ENCODE measurements at regions not wholly inside any gene's neighbourhood (a gene's known extent, or its start where the extent isn't known, plus 50 kb on each side); places are given as distances from the start of the nearest gene placed in this dataset.

DNA sequence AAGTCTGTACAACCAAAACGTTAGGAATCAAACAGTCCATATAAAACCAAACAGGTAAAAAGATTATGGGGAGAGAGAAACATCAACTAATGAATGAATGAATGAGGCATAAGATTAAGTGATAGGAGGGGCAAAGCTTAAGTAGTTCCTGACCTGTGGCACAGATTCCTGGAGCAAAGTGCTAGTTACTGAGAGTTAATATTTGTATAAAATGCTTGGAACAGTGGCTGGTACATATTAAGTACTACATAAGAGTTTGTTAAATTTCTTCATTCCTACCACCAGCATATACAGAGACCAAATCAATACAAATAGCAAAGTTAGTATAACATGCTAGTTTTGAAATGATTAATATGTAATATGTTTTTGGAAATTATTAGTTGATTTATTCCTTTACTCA lies 363.7 kb downstream of the ADAM29 start (continued):
- TF ChIP-seq ZNF175 (tag by site-specific recombination; IDR thresholded peaks at IDR 0.05) = no peak
- TF ChIP-seq ZNF157 (tag by site-specific recombination; IDR thresholded peaks at IDR 0.05) = no peak
- no peak for TF ChIP-seq ZSCAN30 (tag by site-specific recombination; IDR thresholded peaks at IDR 0.05)
- no peak for TF ChIP-seq ZFP41 (tag by site-specific recombination; IDR thresholded peaks at IDR 0.05; ENCODE audit: borderline replicate concordance)
- TF ChIP-seq, protein P1, sequence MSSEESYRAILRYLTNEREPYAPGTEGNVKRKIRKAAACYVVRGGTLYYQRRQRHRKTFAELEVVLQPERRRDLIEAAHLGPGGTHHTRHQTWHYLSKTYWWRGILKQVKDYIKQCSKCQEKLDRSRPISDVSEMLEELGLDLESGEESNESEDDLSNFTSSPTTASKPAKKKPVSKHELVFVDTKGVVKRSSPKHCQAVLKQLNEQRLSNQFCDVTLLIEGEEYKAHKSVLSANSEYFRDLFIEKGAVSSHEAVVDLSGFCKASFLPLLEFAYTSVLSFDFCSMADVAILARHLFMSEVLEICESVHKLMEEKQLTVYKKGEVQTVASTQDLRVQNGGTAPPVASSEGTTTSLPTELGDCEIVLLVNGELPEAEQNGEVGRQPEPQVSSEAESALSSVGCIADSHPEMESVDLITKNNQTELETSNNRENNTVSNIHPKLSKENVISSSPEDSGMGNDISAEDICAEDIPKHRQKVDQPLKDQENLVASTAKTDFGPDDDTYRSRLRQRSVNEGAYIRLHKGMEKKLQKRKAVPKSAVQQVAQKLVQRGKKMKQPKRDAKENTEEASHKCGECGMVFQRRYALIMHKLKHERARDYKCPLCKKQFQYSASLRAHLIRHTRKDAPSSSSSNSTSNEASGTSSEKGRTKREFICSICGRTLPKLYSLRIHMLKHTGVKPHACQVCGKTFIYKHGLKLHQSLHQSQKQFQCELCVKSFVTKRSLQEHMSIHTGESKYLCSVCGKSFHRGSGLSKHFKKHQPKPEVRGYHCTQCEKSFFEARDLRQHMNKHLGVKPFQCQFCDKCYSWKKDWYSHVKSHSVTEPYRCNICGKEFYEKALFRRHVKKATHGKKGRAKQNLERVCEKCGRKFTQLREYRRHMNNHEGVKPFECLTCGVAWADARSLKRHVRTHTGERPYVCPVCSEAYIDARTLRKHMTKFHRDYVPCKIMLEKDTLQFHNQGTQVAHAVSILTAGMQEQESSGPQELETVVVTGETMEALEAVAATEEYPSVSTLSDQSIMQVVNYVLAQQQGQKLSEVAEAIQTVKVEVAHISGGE (tag by site-specific recombination; conservative IDR thresholded peaks at IDR 0.05; ENCODE audit: low read depth) = no peak
- no peak for TF ChIP-seq ZNF473 (tag by site-specific recombination; IDR thresholded peaks at IDR 0.05)
- TF ChIP-seq BCL11A (tag by site-specific recombination; IDR thresholded peaks at IDR 0.05; ENCODE audit: low read depth) = no peak
- TF ChIP-seq ZNF792 (tag by site-specific recombination; IDR thresholded peaks at IDR 0.05) = no peak
- TF ChIP-seq ZNF266 (tag by site-specific recombination; IDR thresholded peaks at IDR 0.05; ENCODE audit: low read depth) = no peak
- no peak for TF ChIP-seq KLF16 (tag by site-specific recombination; IDR thresholded peaks at IDR 0.05)
- TF ChIP-seq ZNF335 (tag by site-specific recombination; conservative IDR thresholded peaks at IDR 0.05) = no peak

DNA sequence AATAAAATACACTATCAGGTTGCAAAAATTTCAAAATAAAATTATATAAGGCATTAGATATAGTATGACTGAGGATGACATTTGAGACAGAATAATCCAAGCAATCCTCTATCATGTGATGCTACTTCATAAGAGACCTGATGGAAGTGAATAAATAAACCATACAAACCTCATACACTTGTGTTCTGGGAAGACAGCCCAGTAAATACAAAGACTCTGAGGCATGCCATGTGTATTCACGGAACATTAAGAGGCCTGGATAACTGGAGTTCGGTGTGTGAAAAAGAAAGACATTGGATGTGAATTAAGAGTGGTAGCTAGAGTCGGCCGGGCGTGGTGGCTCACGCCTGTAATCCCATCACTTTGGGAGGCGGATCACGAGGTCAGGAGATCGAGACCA lies 364.2 kb downstream of the ADAM29 start:
- H3K27ac ChIP-seq (ENCODE audit: extremely low read depth, low read depth, low read length) = no peak overlapping the region
- H3K4me3 ChIP-seq (ENCODE audit: low read depth, low read length) = no peak overlapping the region
- ChIA-PET POLR2A (no interaction called here), CTCF (interaction anchor here (0.7 kb wide), 1 partner anchor 120 kb away, joined by 3 read pairs; no protein-coding TSS in a partner anchor)
- no peaks in the 10 kb centered on the region for H3K9me3 ChIP-seq (ENCODE audit: control insufficient read depth, insufficient read depth, low read depth, low read length)
- TF ChIP-seq ZBTB17 (tag by site-specific recombination; IDR thresholded peaks at IDR 0.05) = no peak
- H3K4me1 ChIP-seq (ENCODE audit: control insufficient read depth, insufficient read depth, low read length) = no peaks in the 10 kb centered on the region
- H3K36me3 ChIP-seq (ENCODE audit: control insufficient read depth in 2 of 2, insufficient read depth in 1 of 2, low read length in 2 of 2) = no peaks in the 10 kb centered on the region

DNA sequence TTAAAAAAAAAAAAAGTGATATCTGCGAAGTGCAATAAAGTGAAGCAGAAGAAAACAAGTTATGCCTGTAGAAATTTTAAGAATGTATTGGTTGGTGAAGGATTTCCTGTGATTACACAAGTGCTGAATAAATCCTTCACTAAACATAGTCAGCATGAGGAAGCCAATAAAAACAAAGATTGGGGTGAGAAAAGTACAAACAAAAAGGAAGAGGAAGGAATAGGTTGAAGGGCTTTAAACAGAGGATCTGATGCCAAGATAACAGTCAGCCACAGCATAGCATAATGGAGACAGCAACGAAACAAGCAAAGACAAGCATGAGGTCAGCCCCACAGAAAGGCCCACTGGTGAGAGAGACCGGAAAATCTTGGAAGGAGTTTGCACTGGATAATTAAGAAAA lies 372.2 kb downstream of the ADAM29 start:
- Histone ChIP-seq H3K36me3 (ENCODE audit: control insufficient read depth in 2 of 2, insufficient read depth in 1 of 2, low read length in 2 of 2) (no peaks in the 10 kb centered on the region), H3K9me3 (ENCODE audit: control insufficient read depth, insufficient read depth, low read depth, low read length) (no peaks in the 10 kb centered on the region), H3K4me1 (ENCODE audit: control insufficient read depth, insufficient read depth, low read length) (no peaks in the 10 kb centered on the region), H3K27ac (ENCODE audit: extremely low read depth, low read depth, low read length) (no peak overlapping the region), H3K4me3 (ENCODE audit: low read depth, low read length) (no peak overlapping the region)
- ChIA-PET POLR2A (no interaction called here), CTCF (no interaction called here)
- TF ChIP-seq, protein P2, sequence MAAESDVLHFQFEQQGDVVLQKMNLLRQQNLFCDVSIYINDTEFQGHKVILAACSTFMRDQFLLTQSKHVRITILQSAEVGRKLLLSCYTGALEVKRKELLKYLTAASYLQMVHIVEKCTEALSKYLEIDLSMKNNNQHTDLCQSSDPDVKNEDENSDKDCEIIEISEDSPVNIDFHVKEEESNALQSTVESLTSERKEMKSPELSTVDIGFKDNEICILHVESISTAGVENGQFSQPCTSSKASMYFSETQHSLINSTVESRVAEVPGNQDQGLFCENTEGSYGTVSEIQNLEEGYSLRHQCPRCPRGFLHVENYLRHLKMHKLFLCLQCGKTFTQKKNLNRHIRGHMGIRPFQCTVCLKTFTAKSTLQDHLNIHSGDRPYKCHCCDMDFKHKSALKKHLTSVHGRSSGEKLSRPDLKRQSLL (tag by site-specific recombination; IDR thresholded peaks at IDR 0.05) = no peak
- TF ChIP-seq ZNF2 (tag by site-specific recombination; IDR thresholded peaks at IDR 0.05) (no peak), ZNF660 (tag by site-specific recombination; IDR thresholded peaks at IDR 0.05) (no peak), ZNF121 (tag by site-specific recombination; IDR thresholded peaks at IDR 0.05) (no peak)
- TF ChIP-seq, protein P3, sequence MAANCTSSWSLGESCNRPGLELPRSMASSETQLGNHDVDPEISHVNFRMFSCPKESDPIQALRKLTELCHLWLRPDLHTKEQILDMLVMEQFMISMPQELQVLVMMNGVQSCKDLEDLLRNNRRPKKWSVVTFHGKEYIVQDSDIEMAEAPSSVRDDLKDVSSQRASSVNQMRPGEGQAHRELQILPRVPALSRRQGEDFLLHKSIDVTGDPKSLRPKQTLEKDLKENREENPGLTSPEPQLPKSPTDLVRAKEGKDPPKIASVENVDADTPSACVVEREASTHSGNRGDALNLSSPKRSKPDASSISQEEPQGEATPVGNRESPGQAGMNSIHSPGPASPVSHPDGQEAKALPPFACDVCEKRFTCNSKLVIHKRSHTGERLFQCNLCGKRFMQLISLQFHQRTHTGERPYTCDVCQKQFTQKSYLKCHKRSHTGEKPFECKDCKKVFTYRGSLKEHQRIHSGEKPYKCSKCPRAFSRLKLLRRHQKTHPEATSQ (tag by site-specific recombination; IDR thresholded peaks at IDR 0.05) = no peak
- TF ChIP-seq, protein P4, sequence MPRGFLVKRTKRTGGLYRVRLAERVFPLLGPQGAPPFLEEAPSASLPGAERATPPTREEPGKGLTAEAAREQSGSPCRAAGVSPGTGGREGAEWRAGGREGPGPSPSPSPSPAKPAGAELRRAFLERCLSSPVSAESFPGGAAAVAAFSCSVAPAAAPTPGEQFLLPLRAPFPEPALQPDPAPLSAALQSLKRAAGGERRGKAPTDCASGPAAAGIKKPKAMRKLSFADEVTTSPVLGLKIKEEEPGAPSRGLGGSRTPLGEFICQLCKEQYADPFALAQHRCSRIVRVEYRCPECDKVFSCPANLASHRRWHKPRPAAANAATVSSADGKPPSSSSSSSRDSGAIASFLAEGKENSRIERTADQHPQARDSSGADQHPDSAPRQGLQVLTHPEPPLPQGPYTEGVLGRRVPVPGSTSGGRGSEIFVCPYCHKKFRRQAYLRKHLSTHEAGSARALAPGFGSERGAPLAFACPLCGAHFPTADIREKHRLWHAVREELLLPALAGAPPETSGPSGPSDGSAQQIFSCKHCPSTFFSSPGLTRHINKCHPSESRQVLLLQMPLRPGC (tag by site-specific recombination; IDR thresholded peaks at IDR 0.05) = no peak

Data from HEK293 (cell line).